HG03108 (cell line): ENCODE measurements at regions not wholly inside any gene's neighbourhood (a gene's known extent, or its start where the extent isn't known, plus 50 kb on each side); places are given as distances from the start of the nearest gene placed in this dataset.

ENCODE experiments used
- ATAC-seq: cut with Tn5 transposase; IDR thresholded peaks from one replicate; pipeline ENCODE4 v1.9.1; 2021; ENCODE audit warnings: moderate library complexity; ENCODE audit not compliant: unreplicated experiment

DNA sequence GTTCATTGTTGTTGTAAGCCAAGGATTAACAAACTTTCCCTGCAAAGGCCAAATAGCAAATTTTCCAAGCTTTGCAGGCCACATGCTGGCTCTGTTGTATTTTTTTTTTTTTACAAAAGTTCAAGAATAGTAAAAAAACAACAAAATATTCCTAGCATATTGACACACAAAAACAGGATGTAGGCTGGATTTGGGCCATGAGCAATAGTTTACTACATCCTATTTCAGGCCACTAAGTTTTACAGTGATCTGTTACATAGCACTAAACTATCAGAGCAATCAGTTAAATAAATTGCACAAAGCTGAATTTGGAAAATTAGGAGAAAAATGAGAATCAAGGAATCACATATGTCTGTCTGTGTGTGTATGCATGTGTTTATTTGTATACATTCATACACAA is 491.8 kb upstream of the GHITM start:
- no peak for ATAC-seq

DNA sequence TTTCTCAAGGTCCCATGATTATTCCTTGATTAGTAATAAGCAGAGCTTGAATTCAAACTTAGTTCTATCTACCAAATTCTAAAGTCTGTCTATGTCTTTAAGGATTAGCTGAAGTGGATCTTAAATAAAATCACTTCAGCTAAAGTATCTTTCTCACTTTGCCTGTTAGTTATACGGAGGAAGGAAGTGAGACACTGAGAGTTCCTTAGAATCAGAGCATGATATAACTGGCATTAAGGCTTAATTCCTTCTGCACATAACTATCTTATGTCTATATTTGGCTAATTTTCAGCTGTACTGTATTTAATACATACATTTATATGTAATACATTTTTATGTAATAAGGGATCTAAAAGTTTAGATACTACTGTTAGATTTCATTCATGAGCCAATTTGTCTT is 491.1 kb upstream of the GHITM start:
- ATAC-seq = no peak

DNA sequence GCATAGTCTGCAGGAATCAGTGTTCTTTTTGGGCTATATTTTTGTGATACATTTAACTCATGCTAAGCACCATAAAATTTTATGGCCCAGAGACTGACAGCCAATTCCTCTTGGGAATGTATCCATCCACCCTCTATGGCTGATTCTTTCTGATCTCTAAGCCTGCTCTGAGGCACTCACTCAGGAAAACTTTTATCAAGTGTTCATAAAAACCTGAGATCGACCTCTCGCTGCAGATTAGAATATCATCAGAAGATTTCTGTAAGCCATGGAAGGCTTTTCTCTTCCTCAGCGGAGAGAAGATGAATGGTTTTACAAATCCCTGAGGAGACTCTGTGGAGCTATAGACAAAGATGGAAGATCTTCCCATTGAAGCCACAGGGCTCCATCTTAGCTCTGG is 489.8 kb upstream of the GHITM start:
- ATAC-seq = no peak

DNA sequence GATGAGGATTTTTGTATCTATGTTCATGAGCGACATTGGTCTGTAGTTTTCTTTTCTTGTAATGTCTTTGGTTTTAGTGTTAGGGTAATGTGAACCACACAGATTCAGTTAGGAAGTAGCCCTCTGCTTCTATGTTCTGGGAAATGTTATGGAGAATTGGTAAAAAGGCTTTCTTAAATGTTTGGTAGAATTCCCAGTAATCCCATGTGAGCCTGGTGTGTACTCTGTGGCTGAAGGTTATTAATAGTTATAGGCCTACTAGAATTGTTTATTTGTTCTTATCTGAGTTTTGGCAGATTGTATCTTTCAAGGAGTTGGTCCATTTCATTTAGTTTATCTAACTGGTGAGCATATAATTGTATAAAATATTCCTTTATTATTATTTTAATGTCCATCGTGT is 484.6 kb upstream of the GHITM start:
- no peak for ATAC-seq

DNA sequence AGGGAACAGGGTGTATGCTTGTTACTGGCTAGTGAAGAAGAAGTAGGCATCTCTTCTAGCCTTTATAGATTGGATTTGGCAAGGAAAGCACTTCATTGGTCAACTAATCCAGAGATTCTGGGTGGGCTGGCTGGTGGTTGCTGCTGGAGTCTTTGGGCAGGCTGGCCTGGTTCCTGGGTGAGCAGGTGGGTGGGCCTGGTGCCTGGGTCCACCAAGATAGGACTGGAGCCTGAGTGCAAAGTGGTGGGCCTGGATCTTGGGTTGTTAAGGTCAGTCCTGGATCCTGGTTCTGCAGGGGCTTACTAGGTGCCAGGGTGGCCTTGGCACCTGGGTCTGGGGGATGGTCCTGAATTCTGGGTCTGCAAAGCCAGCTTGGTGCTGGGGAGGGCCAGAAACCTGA is 482.4 kb upstream of the GHITM start:
- no peak for ATAC-seq

DNA sequence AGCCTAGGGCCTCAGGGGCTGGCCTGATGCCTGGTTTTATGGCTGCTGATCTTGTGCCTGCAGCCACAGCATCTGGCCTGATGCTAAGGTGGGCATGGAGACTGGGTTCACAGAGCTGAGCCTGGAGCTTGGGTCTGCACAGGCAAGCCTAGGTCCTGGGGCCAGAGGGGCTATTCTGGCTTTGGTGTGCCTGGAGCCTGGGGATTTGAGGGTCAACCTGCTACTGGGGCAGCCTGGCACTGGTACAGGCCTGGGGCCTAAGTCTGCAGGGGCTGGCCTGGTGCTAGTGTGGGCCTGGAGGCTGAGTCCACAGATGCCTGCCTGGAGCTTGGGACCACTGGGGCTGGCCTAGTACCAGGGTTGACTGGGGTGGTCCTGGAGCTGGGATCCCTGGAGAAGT is 481.8 kb upstream of the GHITM start:
- ATAC-seq = no peak

DNA sequence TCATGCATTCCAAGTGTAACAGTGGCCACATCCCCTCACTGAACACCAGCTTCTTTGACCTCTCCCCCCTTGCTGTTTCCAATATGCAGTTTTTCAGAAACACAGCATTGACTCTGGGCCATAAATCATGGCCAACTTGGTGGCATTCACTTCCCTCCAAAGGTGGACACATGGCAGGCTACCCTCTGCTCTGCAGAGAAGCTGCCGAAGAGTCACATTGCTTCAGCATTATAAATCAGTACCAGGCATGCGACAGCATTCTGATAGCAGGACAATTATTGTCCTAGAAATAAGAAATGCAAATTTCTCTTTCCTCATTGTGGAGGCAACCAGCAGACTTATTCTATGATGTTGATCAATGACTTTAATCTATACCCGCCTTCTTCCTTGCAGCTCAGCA is 475.4 kb upstream of the GHITM start:
- ATAC-seq = no peak

DNA sequence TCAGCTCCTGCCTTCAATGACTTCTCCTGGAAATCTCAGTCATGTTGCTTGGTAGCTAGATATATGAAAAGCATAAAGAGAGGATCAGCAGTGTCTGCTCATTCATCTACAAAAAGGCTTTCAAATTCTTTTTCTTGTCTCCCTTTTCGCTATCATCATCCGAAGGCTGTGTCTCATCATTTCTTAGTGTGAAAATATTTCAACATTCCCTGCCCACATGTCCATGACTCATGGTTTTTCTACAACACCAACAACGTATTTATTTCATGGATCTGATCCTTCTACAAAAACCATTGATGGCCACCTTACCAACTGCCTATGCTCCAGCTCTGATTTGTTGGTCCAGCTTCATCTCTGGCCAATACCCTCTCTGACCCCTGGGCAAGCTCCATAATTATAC is 472.5 kb upstream of the GHITM start:
- no peak for ATAC-seq

DNA sequence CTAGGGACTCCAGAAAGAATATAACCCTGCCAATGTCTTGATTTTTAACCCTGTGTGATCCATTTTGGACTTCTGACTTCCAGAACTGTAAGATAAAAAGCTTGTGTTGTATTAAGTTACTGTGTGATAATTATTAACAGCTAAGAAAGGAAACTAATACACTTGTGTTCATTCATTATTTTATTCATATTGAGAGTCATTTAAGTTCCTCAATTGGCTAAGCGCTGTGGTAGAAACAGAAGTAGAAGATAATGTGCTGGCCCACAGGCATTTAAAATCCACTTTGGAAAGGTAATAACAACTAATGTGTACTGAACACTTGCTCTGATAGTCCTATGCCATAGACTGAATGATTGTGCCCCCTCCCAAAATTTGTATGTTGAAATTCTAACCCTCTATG is 471.7 kb upstream of the GHITM start:
- no peak for ATAC-seq

DNA sequence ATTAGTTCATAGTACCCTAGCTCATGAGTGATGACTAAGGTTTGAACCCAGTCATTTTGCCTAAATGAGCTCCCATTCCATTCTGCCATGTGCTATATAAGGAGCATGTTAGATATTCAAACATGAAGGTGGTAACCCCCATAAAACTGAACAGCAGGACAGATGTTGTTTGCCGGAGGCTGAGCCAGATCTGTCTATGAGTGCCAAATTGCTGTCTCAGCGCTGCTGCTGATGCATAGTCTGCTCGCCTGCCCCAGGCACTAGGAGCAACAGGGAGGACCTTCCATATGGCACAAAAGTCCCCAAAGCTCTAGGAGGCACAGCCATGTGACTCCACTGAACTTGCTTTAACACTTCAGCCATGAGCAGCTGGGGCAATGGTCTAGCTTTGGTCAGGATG is 466.0 kb upstream of the GHITM start:
- no peak for ATAC-seq

DNA sequence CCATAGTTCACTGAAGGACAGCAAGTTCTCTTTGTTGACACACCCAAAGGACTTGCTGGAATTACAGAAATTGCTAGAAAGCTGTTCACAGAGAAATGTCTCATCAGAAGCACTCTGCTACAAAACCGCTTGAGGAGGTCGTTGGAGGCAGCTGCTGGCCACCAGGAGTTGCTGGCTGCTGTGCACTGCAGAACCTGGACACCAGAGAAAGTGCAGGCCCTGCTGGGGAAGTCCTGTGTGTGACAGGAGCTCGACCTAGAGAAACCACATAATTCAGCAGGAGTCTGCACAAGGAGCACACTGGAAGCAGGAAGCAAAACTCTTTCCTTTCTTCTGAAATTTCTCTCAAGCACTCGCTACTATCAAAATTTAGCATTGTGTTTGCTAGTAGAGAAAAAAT is 461.5 kb upstream of the GHITM start:
- no peak for ATAC-seq

DNA sequence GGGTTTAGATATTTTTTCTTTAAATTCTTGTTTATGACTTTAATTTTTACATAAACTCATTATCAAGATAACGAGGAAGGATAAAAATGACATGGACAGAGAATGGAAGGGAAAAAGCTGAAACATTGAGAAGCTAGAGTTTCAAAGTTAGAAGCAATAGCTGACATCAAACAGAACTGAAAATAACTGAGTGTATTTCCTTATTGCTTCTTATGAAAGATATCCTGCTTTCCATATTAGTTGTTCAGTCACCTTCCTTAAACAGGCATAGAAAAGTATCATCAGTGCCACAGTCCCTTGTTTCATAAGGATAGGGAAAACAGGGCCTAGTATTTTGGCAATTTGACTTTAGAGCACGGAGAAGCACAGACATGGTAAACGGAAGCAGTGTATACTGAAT is 460.5 kb upstream of the GHITM start:
- ATAC-seq = no peak

DNA sequence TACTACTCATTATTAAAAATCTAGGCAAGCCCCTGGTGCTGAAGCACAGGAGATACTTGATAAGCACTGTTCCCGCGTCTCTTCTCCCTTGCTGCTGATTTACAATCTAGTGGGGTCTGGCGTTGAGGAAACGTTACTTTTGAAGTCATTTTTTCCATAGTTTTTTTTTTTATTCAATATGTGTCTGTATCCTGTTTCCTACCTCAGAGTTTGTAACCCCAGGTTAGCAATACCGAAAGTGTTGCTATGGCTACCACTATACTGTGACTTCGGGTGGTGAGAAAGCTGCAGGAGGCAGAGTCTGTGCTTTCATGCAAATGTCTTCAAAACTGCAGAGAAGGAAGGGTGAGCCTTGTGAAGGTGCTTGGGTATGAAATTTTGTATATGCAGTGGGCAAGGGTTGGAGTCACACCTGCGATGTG is 458.8 kb upstream of the GHITM start:
- peak; percentile 99 for ATAC-seq

DNA sequence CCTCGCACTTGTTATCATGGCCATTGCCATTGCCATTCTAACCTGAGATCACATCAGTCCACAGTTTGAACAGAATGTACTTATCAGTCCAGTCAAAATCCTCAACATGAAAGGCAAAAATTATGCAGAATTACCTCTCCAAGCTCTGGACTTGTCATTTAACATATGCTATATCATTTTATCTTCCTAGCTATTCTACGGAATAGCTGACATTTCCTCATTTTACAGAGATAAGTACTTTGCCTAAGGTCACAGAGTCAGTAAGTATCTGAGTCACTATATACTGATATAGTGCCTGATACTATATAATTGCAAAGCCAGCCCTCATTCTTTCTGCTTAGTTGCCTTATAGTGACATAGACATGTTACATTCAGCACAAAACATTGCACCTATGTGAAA is 456.9 kb upstream of the GHITM start:
- ATAC-seq = no peak

DNA sequence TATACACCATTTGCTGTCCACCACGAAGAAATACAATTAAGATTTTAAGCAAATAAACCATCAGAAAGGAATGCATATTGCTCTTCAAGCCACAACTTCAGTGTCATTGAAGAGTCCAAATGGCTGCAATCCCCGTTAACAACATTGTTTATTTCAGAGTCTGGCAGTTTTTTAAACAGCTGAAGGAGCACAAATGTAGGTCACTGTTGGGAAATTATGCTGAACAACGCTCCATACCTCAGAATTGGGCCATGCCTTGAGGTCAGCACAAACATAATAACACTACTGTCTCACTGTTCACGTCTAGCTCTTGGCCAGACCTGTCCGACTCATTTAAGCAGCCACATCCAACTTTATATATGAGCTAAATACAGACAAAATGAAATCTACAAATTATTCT is 453.9 kb upstream of the GHITM start:
- ATAC-seq = no peak

DNA sequence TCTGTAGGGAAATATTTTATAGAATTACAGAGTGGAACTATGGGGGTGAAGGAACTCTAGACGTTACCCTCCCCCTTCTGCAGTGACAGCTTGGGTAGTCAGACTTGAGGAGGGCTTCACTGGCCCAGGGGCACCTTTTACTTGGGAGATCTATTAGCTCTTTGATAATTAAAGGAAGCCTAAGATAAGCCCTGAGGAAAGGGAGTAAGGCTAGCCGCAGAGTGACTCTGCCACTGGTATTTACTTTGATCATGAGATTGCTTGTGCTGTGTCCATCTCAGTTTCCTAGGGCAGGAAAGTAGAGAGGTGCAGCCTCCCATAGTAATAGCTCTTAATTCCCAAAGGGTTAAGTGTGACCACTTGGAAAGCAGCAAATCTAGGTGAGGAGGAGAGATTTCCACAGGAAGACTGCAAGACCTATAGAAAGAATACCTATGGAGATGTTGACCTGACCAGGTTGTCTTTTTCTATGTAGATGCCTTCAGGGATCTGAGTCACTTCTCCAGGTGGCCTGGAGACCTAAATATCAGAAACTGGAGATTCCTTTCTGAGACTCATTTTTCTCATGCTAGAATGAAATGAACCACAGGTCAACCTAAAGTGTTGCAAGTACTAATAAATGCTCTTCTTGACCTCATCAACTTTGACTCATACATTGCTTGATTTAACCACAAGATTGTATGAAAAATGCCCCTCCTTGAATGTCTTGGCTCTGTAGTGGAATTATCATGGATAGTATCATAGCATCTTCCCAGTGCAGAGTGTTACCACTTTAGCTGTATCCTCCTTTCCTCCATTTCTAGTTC is 447.3 kb upstream of the GHITM start:
- no peak for ATAC-seq

DNA sequence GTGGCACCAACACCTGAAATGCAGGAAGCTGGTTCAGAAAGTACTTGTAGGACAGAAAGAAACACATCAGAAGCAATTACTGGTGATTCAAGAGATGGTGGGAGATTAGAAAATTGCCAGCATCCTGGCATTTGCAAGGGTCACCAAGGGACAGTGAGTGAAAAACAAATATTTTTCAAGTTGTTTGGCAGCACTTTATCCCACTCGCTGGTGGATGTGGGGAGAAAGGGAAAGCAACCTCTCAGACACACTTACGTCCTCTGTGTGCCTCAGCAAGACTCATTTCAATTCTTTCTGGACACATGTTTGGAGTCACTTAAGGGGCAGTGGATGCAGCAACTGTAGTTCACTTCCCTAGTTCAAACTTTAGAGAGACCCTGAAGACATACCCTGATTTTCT is 440.4 kb upstream of the GHITM start:
- ATAC-seq = no peak

DNA sequence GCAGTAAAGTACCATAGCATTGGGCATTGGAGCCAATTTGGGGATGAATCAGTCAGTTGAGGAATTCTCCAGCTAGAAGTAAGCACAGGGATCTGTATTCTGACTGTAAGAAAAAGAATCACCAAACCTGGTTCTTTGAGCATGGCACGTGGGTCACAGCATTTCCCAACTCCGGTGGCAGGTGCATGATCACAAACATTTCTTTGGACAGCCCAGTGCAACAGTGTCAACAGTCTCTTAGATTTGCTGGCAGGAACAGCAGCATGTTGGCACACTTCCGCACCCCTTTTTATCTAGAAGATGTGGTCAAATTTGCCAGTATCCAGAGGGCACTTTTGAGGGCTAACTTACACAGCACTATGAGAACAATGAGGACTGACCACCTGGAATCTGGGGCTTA is 437.5 kb upstream of the GHITM start:
- no peak for ATAC-seq

DNA sequence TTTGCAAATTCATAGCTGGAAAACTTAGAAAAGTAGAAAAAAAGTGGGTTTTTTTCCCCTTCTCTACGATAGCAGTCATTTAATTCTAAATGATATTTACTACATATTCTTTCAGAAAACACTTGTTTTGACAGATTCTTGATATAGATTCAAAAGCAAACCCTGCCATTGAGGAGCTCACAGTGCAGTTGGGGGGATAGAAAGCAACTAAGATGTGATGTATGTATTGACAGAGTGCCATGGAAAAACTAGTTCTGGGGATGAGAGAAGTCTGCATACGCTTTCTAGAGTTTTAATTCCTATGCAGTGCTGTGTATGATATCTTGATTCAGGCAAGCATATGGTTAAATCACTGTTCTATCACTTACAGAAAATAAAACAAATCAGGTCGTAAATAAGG is 436.6 kb upstream of the GHITM start:
- no peak for ATAC-seq

DNA sequence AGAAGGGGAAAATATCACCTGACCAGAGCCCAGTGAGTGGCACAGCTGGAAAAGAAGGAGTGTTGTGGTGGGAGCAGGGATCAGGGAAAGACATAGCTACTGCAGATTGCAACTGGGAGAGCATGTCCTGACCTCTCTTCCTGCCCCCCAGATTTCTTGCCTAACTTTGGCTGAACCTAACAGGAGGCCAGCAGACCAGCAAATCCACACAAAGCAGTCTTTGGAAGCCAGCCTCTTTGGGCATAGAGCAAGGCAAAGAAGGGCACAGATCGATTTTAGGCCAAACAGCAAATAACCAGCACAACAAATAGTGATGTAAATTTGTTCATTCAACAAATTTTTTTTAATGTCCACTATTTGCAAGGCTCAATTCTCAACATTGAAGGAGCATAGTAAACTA is 433.2 kb upstream of the GHITM start:
- ATAC-seq = no peak

DNA sequence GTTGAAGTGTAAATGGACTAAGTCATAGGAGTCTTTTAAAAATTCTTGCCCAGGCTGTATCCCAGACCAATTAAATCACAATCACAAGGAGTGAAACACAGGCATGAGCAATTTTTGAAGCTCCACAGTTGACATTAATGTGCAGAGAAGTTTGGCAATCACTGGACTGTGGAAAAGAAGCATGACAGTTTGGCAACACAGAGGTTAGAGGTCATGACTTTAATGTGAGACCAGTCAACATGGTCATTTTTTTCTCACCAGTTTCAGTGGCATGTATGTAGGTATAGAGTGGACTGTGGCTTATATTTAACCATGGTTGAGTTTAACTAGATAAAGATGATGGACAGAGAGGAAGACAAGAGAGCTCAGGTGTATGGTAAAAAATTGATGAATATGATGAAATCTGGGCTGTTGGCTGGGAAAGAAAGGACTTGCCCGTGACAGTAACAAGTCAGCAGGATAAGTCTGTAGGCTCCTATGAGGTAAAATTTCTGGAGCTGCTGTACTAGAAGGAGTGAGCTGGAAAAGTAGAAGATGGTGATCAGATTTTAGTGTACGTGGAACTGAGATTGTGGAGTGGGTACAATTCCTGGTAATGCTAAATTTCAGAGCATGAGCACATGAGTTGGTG is 432.2 kb upstream of the GHITM start:
- ATAC-seq = no peak

DNA sequence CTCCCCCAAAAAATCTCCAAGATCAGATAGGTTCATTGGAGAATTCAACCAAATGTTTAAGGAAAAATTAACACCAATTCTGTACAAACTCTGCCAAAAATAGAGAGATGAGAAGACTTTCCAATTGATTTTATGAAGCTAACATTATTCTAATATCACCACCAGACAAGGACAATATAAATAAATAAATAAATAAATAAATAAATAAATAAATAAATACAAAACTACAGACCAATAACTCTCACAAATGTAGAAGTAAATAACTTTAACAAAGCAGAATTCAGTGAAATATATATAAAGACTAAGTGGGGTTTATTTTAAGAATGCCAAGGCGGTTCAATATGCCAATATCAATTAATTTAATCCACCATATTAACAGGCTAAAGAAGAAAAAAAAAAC is 425.9 kb upstream of the GHITM start:
- no peak for ATAC-seq

DNA sequence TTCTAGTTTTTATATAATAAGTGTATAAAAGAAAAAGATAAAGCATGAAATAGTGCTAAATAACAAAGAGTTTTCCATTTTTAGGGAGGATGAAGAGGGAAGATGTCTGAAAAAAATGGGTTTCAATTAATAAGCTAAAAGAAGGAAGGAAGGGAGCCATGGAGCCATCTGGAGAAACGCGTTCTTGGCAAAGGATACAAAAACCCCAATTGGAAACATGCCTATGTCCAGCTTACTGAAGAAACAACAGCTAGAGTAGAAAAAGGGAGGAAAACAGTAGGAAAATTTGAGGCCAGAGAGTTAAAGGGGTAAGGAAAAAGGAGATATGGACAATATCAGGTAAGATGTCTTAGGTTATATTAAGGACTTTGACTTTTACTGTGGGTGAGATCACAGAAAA is 416.2 kb upstream of the GHITM start:
- no peak for ATAC-seq
